ENCODE measurements at regions not wholly inside any gene's neighbourhood (a gene's known extent, or its start where the extent isn't known, plus 50 kb on each side); places are given as distances from the start of the nearest gene placed in this dataset.

DNA sequence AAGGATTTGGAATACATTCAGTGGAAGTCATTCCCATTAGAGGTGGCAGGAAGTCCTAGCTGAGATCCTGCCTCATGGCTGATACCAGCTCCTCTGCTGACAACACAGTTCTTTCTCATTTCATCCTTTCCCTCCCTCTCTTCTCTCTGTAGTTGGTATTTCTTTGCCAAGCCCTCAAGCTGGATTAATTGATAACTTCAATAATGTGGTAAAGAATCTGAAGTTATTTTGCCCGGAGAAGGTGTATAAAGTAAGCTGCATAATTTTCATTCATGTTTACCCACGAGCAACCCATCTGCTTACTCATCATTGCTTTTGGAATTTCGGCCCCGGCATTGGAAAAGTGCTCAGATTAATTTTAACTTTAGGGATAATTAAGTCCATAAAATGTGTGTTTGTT lies 85.2 kb upstream of the PLPP4 start:
- DNase-seq (ENCODE audit: low spot score), result no peak
- ChIA-PET CTCF (ENCODE audit: unreplicated experiment) (no interaction called here), POLR2A (no interaction called here)
- Histone ChIP-seq H3K4me1 (ENCODE audit: insufficient read depth, low read length, poor library complexity, severe bottlenecking) (no peaks in the 10 kb centered on the region), H3K27ac (ENCODE audit: low read depth, low read length, poor library complexity, severe bottlenecking) (no peak overlapping the region), H4K20me1 (ENCODE audit: insufficient read depth, low read length) (no peaks in the 10 kb centered on the region), H3K9me3 (ENCODE audit: low read length) (no peaks in the 10 kb centered on the region), H2AFZ (ENCODE audit: low read length) (no peak overlapping the region), H3K4me3 (ENCODE audit: low read depth, low read length, poor library complexity, severe bottlenecking) (no peak overlapping the region), H3K9me2 (ENCODE audit: insufficient read depth, low read length) (no peaks in the 10 kb centered on the region), H3K36me3 (ENCODE audit: insufficient read depth, low read length) (no peaks in the 10 kb centered on the region), H3K79me2 (ENCODE audit: insufficient read depth, low read depth, low read length) (no peaks in the 10 kb centered on the region), H3K4me2 (ENCODE audit: low read length) (no peak overlapping the region)
- TF ChIP-seq EZH2phosphoT487 (IDR thresholded peaks at IDR 0.05; ENCODE audit: borderline replicate concordance, low read depth, low read length) (no peak), CTCF (conservative IDR thresholded peaks at IDR 0.05; ENCODE audit: low read length) (no peak)
- BruUV-seq (replicated peaks), result no TSS peak
- intact Hi-C loops (cut with micrococcal nuclease; ENCODE audit: unreplicated experiment), result no loop called here

DNA sequence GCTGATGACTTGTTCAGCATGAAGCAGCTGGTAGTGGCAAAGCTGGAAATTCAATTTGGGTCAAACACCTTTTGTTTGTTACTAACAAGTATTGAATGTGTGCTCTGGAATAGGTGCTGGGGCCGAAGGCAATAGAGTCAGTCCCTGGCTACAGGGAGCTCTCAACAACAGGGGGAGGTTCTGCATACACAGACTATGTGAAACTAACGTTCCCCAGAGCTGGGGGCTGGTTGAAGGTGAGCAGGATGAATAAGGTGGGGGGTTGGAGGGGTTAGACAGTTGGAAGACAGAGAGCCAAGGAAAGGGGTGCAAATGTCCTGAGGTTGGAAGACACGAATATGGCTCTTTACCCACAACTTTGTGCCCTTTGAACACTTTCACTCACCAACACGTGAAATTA lies 84.1 kb upstream of the PLPP4 start:
- H3K4me2 ChIP-seq (ENCODE audit: low read length), result no peak overlapping the region

GRCh38 chr10:120375666-120376065 lies 81.4 kb upstream of the PLPP4 start:
- BruUV-seq (replicated peaks), result no TSS peak
- ChIA-PET POLR2A (interaction anchor here (0.5 kb wide), 1 partner anchor 1296 kb away, joined by 3 read pairs; no protein-coding TSS in a partner anchor), CTCF (ENCODE audit: unreplicated experiment) (no interaction called here)
- Histone ChIP-seq H3K4me1 (ENCODE audit: insufficient read depth, low read length, poor library complexity, severe bottlenecking) (no peaks in the 10 kb centered on the region), H3K4me3 (ENCODE audit: low read depth, low read length, poor library complexity, severe bottlenecking) (no peak overlapping the region), H3K9me3 (ENCODE audit: low read length) (no peaks in the 10 kb centered on the region), H3K4me2 (ENCODE audit: low read length) (no peak overlapping the region), H3K36me3 (ENCODE audit: insufficient read depth, low read length) (no peaks in the 10 kb centered on the region), H3K9me2 (ENCODE audit: insufficient read depth, low read length) (no peaks in the 10 kb centered on the region), H3K27ac (ENCODE audit: low read depth, low read length, poor library complexity, severe bottlenecking) (no peak overlapping the region), H2AFZ (ENCODE audit: low read length) (no peak overlapping the region), H4K20me1 (ENCODE audit: insufficient read depth, low read length) (no peaks in the 10 kb centered on the region), H3K79me2 (ENCODE audit: insufficient read depth, low read depth, low read length) (no peaks in the 10 kb centered on the region)
- intact Hi-C loops (cut with micrococcal nuclease; ENCODE audit: unreplicated experiment), result no loop called here
- TF ChIP-seq CTCF (conservative IDR thresholded peaks at IDR 0.05; ENCODE audit: low read length) (no peak), EZH2phosphoT487 (IDR thresholded peaks at IDR 0.05; ENCODE audit: borderline replicate concordance, low read depth, low read length) (no peak)
- DNase-seq (ENCODE audit: low spot score), result no peak

More for the DNA sequence above, 84.1 kb upstream of the PLPP4 start:
- Histone ChIP-seq H3K79me2 (ENCODE audit: insufficient read depth, low read depth, low read length) (no peaks in the 10 kb centered on the region), H3K36me3 (ENCODE audit: insufficient read depth, low read length) (no peaks in the 10 kb centered on the region), H3K27ac (ENCODE audit: low read depth, low read length, poor library complexity, severe bottlenecking) (no peak overlapping the region), H3K4me1 (ENCODE audit: insufficient read depth, low read length, poor library complexity, severe bottlenecking) (no peaks in the 10 kb centered on the region), H2AFZ (ENCODE audit: low read length) (no peak overlapping the region), H3K9me3 (ENCODE audit: low read length) (no peaks in the 10 kb centered on the region), H4K20me1 (ENCODE audit: insufficient read depth, low read length) (no peaks in the 10 kb centered on the region), H3K9me2 (ENCODE audit: insufficient read depth, low read length) (no peaks in the 10 kb centered on the region), H3K4me3 (ENCODE audit: low read depth, low read length, poor library complexity, severe bottlenecking) (no peak overlapping the region)
- DNase-seq (ENCODE audit: low spot score), result no peak
- intact Hi-C loops (cut with micrococcal nuclease; ENCODE audit: unreplicated experiment), result no loop called here
- no peak for TF ChIP-seq CTCF (conservative IDR thresholded peaks at IDR 0.05; ENCODE audit: low read length)
- ChIA-PET POLR2A (no interaction called here), CTCF (ENCODE audit: unreplicated experiment) (no interaction called here)
- BruUV-seq (replicated peaks), result no TSS peak
